HG03565 (cell line): ENCODE measurements at regions not wholly inside any gene's neighbourhood (a gene's known extent, or its start where the extent isn't known, plus 50 kb on each side); places are given as distances from the start of the nearest gene placed in this dataset.

ENCODE experiments used
- ATAC-seq: cut with Tn5 transposase; IDR thresholded peaks from one replicate; pipeline ENCODE4 v1.9.1; 2021; ENCODE audit warnings: mild to moderate bottlenecking, moderate library complexity; ENCODE audit not compliant: unreplicated experiment

GRCh38 chr3:82311901-82312300 lies 550.5 kb upstream of the GBE1 start:
- no peak for ATAC-seq

- ATAC-seq: no peak
These were observed 547.3 kb upstream of the GBE1 start for GRCh38 chr3:82308755-82309154.

- no peak for ATAC-seq
These were observed 544.7 kb upstream of the GBE1 start for GRCh38 chr3:82306189-82306588.

- no peak for ATAC-seq
These were observed 533.2 kb upstream of the GBE1 start for GRCh38 chr3:82294609-82295008.

GRCh38 chr3:82293867-82294266 lies 532.4 kb upstream of the GBE1 start:
- peak; percentile 72 for ATAC-seq

- ATAC-seq: no peak
These were observed 532.0 kb upstream of the GBE1 start for GRCh38 chr3:82293435-82293834.

- ATAC-seq: no peak
These were observed 526.1 kb upstream of the GBE1 start for GRCh38 chr3:82287562-82287961.

- ATAC-seq: no peak
These were observed 519.8 kb upstream of the GBE1 start for GRCh38 chr3:82281205-82281604.

GRCh38 chr3:82276992-82277391 lies 515.5 kb upstream of the GBE1 start:
- ATAC-seq: no peak

GRCh38 chr3:82274897-82275296 lies 513.5 kb upstream of the GBE1 start:
- ATAC-seq: no peak

- ATAC-seq: no peak
These were observed 504.3 kb upstream of the GBE1 start for GRCh38 chr3:82265747-82266146.

GRCh38 chr3:82262193-82262592 lies 500.7 kb upstream of the GBE1 start:
- no peak for ATAC-seq

GRCh38 chr3:82261637-82262036 lies 500.2 kb upstream of the GBE1 start:
- ATAC-seq: no peak

GRCh38 chr3:82261013-82261412 lies 499.6 kb upstream of the GBE1 start:
- no peak for ATAC-seq

- no peak for ATAC-seq
These were observed 498.5 kb upstream of the GBE1 start for GRCh38 chr3:82259994-82260393.

GRCh38 chr3:82240322-82240721 lies 478.9 kb upstream of the GBE1 start:
- ATAC-seq: no peak

- ATAC-seq: no peak
These were observed 474.8 kb upstream of the GBE1 start for GRCh38 chr3:82236257-82236656.

GRCh38 chr3:82229397-82229796 lies 468.0 kb upstream of the GBE1 start:
- ATAC-seq: peak; percentile 91

GRCh38 chr3:82224661-82225060 lies 463.2 kb upstream of the GBE1 start:
- no peak for ATAC-seq

GRCh38 chr3:82222401-82222800 lies 461.0 kb upstream of the GBE1 start:
- no peak for ATAC-seq

- ATAC-seq: no peak
These were observed 456.1 kb upstream of the GBE1 start for GRCh38 chr3:82217571-82217970.

GRCh38 chr3:82208002-82208710 lies 446.7 kb upstream of the GBE1 start:
- ATAC-seq: no peak

- no peak for ATAC-seq
These were observed 440.8 kb upstream of the GBE1 start for GRCh38 chr3:82202269-82202668.
